NCI-H526 (cell line): ENCODE measurements at regions not wholly inside any gene's neighbourhood (a gene's known extent, or its start where the extent isn't known, plus 50 kb on each side); places are given as distances from the start of the nearest gene placed in this dataset.

Experiments used
- DNase-seq, 2 experiments: peaks; one replicate each; lab custom pipeline; 2025; lab: John Stamatoyannopoulos, UW

DNA sequence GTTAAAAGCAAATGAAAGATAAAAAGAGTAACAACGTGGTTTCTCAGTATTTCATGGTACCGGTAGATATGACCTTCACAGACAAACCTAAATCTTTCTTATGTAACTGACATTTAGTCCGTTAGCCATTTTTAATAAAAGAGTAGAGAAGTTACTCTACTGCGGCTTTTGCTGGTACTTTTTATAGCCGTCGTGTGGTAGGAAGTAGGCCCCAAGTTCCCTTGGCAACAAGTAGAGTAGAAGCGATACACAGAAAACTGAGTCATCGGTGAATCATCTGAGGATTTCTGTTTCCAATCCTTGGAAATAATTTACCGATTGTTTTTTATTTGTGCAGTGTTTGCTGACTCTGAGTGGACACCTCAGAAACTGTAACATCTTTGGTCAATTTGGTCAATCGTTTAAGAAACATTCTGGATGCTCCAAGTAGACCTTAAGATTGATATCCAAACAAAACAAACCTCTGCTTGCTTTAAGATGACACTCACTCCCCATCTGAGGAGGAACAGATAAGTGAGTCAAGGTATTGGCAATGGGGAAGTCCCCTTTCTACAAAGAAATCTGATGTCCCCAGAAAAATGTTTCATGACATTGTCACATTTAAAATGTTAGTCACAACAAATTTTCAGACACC is 63.9 kb upstream of the AHR start:
- DNase-seq, result no peak

DNA sequence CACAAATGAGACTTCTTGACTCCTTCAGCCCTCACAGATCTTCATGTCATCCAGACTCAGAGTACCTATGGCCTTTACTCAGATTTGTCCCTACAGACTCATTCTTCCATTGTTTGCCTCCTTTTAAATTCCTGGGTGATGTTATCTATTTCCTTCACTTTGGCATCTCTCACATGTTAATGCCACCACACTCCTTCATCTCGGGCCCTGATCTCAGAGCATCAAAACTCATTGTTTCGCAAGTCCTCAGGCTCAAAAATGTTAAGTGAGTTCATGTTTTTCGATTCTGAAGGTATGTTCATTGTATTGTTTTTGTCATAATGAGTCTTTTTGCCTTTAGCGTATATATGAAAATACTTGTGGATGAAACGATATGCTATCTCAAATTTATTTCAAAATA is 62.3 kb upstream of the AHR start:
- no peak for DNase-seq

DNA sequence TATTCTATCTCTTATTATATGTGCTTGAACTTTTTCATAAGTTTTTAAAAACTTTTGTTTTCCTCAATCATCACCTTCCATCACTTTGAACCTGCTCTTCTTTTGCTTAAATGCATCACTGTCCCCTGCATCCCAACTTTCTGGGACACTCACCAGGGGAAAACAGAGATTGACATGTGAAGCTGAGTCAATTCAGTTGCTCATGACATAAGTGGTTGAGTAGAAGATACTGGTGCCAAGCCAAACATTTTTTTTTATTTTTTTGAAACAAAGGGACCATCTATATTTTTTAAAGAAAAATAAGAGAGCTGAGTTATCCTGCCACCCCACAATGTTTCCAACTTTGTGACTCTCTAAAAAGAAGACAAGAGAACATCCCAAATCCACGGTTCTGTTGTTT is 61.8 kb upstream of the AHR start:
- no peak for DNase-seq

DNA sequence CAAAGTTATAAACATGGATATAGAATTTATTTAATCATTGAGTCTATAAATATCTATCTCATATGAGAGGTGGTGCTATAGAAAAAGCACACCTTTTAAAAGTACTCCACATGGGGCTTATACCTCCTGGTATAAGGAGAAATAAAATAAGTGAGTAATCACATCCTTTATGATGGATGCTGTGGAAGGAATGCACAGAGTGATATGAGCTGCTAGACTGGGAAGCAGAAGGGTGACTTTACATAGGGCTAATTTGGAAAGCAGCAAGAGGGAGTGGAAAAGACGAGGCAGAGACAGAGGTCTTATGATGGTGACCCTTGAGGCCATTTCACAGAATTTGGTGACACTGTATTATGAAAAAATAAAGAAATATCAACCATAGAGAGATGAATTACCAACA is 59.4 kb upstream of the AHR start:
- no peak for DNase-seq

- no peak for DNase-seq
Observed at GRCh38 chr7:17239683-17240521, 58.5 kb upstream of the AHR start.

DNA sequence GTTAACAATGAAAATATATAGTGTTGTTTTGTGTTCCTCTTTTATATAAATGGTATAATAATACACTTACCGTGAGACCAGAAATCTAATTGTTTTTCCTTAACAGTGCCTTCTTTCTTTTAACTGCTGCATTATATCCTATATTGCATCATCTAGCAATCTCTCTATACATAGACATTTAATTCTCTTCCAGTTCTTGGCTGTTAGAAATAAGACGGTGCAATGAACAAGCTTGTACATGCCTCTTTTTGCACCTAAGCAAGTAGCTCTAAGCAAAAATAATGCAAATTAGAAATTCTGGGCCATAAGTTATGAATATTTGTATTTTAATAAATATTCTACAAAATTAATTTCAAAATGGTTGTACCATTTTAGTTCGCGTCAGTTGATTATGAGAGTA is 55.9 kb upstream of the AHR start:
- DNase-seq, result peak in 1 of 2 experiments; percentile 0

GRCh38 chr7:17244786-17245185 is 53.7 kb upstream of the AHR start:
- no peak for DNase-seq

DNA sequence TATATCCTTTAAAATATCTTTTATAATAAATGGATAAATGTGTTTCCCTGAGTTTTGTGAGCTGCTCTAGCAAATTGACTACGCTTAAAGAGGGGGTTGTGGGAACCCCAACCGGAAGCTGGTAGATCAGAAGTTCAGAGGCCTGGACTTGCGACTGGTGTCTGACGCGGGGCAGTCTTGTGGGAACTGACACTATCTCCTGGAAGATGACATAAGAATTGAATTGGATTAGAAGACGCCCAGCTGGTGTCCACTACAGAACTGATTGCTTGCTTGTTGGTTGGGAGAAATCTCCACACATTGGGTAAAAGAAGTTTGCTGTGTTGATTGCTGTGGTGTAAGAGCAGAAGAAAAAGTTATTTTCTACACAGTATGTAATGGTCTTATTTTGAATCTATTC is 51.1 kb upstream of the AHR start:
- DNase-seq, result no peak

DNA sequence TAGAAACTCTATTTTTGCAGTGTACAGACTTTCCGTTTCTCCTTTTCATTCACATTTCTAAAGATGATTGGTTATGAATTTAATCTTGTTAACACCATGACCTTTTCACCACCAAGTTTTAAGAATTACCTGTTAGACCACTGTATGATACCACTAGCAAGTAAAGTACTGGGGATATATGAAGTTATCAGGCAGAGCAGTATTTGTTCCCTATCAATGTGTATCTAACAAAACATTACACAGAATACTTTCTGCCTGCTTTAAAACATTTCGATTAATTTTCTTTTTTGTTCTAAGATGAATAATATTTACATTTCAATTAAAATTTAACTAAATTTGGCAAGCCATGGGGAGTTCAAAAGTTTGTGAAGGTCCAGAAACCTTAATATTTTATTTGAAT is 49.9 kb upstream of the AHR start:
- DNase-seq, result no peak
